Cardiac muscle cell (in vitro differentiated cells and primary cell): ENCODE measurements at regions not wholly inside any gene's neighbourhood (a gene's known extent, or its start where the extent isn't known, plus 50 kb on each side); places are given as distances from the start of the nearest gene placed in this dataset.

Experiments used
- DNase-seq, 2 donors: peaks; one replicate each; pipeline versions ENCODE4 v3.0.0 to v3.0.0-alpha.2; 2010 to 2017; ENCODE audit warnings: low read depth in 1 of 2, low spot score in 1 of 2
- H3K27ac ChIP-seq: fragments of 200-600 bp; sonication (generic); 2 replicates; pipeline ENCODE4 v1.5.1; 2016
- H3K27me3 ChIP-seq: fragments of 200-600 bp; sonication (generic); 2 replicates; pipeline ENCODE4 v1.6.0; 2016; ENCODE audit warnings: control low read depth
- H3K36me3 ChIP-seq: fragments of 200-600 bp; sonication (generic); 2 replicates; pipeline ENCODE4 v1.5.1; 2016; ENCODE audit warnings: control low read depth
- H3K4me1 ChIP-seq: fragments of 200-600 bp; sonication (generic); 2 replicates; pipeline ENCODE4 v1.8.1; 2017; ENCODE audit warnings: low read depth, mild to moderate bottlenecking, mixed run types
- H3K4me3 ChIP-seq: fragments of 200-600 bp; sonication (generic); 2 replicates; pipeline ENCODE4 v1.5.1; 2016; ENCODE audit warnings: mild to moderate bottlenecking
- H3K9me3 ChIP-seq: fragments of 200-600 bp; sonication (generic); 2 replicates; pipeline ENCODE4 v1.5.1; 2017; ENCODE audit warnings: low read depth, mild to moderate bottlenecking, control low read depth
- TF ChIP-seq, protein P1 (sequence below): IDR thresholded peaks from 2 replicates; pipeline ENCODE4 v1.5.1; 2012; ENCODE audit warnings: low read depth, mild to moderate bottlenecking, low read length

DNA sequence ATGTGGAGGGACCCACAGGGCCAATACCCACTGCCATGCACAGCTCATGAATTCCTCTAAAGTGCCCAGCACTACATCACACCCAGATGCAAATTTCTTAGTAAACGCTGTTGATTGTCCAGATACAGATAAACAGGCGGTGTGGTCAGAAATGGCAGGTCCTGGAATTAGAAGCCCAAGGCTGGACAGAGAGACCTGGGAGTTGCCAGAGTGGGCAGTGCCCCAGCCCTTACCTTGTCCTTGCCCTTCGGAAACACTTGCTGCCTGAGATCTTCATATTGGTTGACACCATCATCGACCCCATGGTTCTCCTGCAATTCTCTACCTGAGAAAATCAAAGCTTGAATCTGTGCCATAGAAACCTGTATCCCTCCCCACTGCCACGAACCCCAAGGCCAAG lies 149.3 kb upstream of the ETV3 start:
- Histone ChIP-seq H3K9me3 (no peaks in the 10 kb centered on the region), H3K4me1 (no peaks in the 10 kb centered on the region), H3K36me3 (no peaks in the 10 kb centered on the region), H3K4me3 (no peak overlapping the region), H3K27me3 (no peaks in the 10 kb centered on the region), H3K27ac (no peak overlapping the region)
- no peak for DNase-seq
- TF ChIP-seq, protein P1, sequence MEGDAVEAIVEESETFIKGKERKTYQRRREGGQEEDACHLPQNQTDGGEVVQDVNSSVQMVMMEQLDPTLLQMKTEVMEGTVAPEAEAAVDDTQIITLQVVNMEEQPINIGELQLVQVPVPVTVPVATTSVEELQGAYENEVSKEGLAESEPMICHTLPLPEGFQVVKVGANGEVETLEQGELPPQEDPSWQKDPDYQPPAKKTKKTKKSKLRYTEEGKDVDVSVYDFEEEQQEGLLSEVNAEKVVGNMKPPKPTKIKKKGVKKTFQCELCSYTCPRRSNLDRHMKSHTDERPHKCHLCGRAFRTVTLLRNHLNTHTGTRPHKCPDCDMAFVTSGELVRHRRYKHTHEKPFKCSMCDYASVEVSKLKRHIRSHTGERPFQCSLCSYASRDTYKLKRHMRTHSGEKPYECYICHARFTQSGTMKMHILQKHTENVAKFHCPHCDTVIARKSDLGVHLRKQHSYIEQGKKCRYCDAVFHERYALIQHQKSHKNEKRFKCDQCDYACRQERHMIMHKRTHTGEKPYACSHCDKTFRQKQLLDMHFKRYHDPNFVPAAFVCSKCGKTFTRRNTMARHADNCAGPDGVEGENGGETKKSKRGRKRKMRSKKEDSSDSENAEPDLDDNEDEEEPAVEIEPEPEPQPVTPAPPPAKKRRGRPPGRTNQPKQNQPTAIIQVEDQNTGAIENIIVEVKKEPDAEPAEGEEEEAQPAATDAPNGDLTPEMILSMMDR, result no peak

DNA sequence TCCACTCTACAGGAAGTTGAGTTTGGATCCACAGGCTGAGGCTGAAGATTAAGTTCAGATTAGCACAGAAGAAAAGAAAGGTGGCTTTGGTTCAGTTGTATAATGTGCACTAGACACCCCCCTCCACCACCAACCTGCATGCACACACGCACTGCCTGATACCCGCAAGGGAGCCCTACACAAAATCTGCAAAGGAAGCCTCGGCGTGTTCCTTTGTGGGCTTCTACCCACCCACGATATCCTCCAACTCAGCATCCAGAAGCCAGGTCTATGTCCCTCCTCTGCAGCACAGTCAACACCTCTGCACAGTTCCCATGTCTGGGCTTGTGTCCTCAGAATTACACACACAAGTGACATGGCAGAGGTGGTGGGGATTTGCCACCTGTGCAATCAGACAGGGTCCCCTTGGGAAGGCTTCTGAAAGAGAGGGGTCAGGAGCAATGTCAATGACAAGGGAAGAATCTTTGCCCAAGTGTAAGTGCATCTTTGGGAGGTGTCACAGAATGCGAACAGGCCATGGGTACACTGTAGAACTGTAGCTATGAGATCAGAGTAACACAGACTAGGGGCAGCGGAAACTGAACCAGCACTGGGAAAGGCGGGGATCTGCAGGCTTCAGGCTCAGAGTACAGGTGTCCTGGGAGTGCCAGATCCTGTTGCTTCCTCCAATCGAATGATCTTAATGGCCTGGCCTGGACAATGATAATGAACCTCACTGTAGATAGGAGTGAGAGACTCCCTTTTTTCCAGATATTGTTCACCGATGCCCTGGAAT lies 148.6 kb upstream of the ETV3 start:
- Histone ChIP-seq H3K27ac (no peak overlapping the region), H3K4me1 (no peaks in the 10 kb centered on the region), H3K9me3 (no peaks in the 10 kb centered on the region), H3K4me3 (no peak overlapping the region), H3K27me3 (no peaks in the 10 kb centered on the region), H3K36me3 (no peaks in the 10 kb centered on the region)
- DNase-seq, result no peak
- TF ChIP-seq, protein P1, result no peak

DNA sequence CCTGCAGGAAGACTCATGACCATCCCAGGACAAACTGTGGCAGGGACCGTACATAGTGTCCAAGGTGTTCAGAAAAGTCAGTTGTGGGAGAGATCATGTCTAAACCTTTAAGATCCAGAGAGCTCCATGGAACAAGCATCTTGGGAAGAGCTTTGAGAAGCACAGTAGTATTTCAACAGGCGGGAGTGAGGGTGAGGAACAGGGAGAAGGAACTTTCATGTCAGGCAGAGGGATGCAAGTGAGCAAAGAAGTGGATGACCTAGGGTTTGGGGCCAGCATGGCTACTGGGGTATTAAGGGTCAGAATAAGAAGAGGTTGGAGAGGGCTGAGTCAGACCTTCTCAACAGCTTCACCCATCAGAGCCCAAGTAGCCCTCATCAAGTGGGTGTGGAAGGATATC lies 147.9 kb upstream of the ETV3 start:
- H3K9me3 ChIP-seq, result no peaks in the 10 kb centered on the region
- no peak overlapping the region for H3K27ac ChIP-seq
- no peak overlapping the region for H3K4me3 ChIP-seq
- TF ChIP-seq, protein P1, result no peak
- no peak for DNase-seq
- H3K36me3 ChIP-seq, result no peaks in the 10 kb centered on the region
- H3K27me3 ChIP-seq, result no peaks in the 10 kb centered on the region
- no peaks in the 10 kb centered on the region for H3K4me1 ChIP-seq

DNA sequence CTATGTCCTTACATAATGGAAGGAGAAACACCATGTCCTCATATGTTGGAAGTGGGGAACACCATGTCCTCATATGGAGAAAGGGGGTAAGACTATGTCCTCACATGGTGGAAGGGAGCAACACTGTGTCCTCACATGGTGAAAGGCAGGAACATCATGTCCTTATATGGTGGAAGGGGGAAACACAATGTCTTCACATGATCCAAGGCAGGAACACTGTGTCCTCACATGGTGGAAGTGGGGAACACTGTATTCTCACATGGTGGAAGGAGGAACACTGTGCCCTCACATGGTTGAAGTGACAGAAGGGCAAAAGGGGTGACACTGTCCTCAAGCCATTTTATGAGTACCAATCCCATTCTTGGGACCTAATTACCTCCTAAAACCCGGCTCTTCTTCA lies 146.3 kb upstream of the ETV3 start:
- no peak overlapping the region for H3K4me3 ChIP-seq
- H3K27me3 ChIP-seq, result no peaks in the 10 kb centered on the region
- H3K9me3 ChIP-seq, result no peaks in the 10 kb centered on the region
- no peaks in the 10 kb centered on the region for H3K36me3 ChIP-seq
- no peaks in the 10 kb centered on the region for H3K4me1 ChIP-seq
- DNase-seq, result no peak
- TF ChIP-seq, protein P1, result no peak
- no peak overlapping the region for H3K27ac ChIP-seq

DNA sequence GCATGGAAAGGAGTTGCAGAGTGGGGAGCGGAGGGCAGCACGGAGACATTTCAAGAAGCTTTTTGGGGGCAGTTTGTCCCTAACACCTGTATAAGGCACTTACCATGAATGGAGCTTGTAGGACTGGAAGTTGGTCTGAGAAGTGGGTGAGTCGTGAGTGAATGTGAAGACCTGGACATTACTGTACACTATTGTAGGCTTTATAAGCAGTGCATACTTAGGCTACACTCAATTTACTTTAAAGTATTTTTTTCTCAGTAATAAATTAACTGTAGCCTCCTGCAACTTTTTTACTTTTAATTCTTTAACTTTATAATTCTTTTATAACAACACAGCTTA lies 141.6 kb upstream of the ETV3 start:
- H3K9me3 ChIP-seq, result no peaks in the 10 kb centered on the region
- no peaks in the 10 kb centered on the region for H3K27me3 ChIP-seq
- TF ChIP-seq, protein P1, result no peak
- H3K36me3 ChIP-seq, result no peaks in the 10 kb centered on the region
- H3K4me3 ChIP-seq, result no peak overlapping the region
- no peak for DNase-seq
- peaks cover 4% of the 10 kb centered on the region for H3K4me1 ChIP-seq
- no peak overlapping the region for H3K27ac ChIP-seq
